H1 (cell line): ENCODE measurements at regions not wholly inside any gene's neighbourhood (a gene's known extent, or its start where the extent isn't known, plus 50 kb on each side); places are given as distances from the start of the nearest gene placed in this dataset.

Source experiments
- CTCF ChIA-PET: fragments of 300-600 bp; sonication (Branson Sonifier 250); formaldehyde crosslinking; loops from one replicate; lab custom pipeline; 2021; ENCODE audit not compliant: partially characterized antibody; lab: Charles Lee
- POLR2A ChIA-PET: fragments of 300-600 bp; sonication (Branson Sonifier 250); formaldehyde crosslinking; loops from one replicate; lab custom pipeline; 2021; ENCODE audit warnings: inconsistent platforms; ENCODE audit not compliant: partially characterized antibody; lab: Charles Lee
- DNase-seq, 2 experiments: peaks; one replicate each; pipeline versions ENCODE4 v3.0.0 to v3.0.0-alpha.2; 2010 to 2022; ENCODE audit warnings: low spot score in 2 of 2, low read depth in 1 of 2, mixed read lengths in 1 of 2
- FAIRE-seq: peaks from 2 replicates; lab custom pipeline; 2011; peaks lifted over from hg19 to GRCh38; lab: Jason Lieb, UNC
- H2AFZ ChIP-seq: 2 replicates; pipeline ENCODE4 v1.8.1; 2012; ENCODE audit warnings: low read length, inconsistent platforms
- H2AK5ac ChIP-seq: 2 replicates; pipeline ENCODE4 v1.6.1; 2013; ENCODE audit warnings: low read depth, low read length
- H2BK120ac ChIP-seq: replicated peaks from 2 replicates; pipeline ENCODE3; 2013; ENCODE audit warnings: low read depth, low read length, inconsistent platforms
- H2BK12ac ChIP-seq: 2 replicates; pipeline ENCODE4 v1.6.1; 2013; ENCODE audit warnings: low read depth, low read length
- H2BK15ac ChIP-seq: 2 replicates; pipeline ENCODE4 v1.6.1; 2013; ENCODE audit warnings: low read length
- H2BK20ac ChIP-seq: 2 replicates; pipeline ENCODE4 v1.6.1; 2013; ENCODE audit warnings: low read length
- H2BK5ac ChIP-seq: 2 replicates; pipeline ENCODE4 v1.6.1; 2013; ENCODE audit warnings: low read depth, low read length
- H3K14ac ChIP-seq: 2 replicates; pipeline ENCODE4 v1.6.1; 2013; ENCODE audit warnings: inconsistent platforms; ENCODE audit not compliant: insufficient read length
- H3K18ac ChIP-seq: 2 replicates; pipeline ENCODE4 v1.6.1; 2013; ENCODE audit warnings: low read length; ENCODE audit errors: extremely low read depth
- H3K23ac ChIP-seq: 2 replicates; pipeline ENCODE4 v1.6.1; 2013; ENCODE audit warnings: inconsistent platforms; ENCODE audit not compliant: insufficient read length
- H3K23me2 ChIP-seq: 2 replicates; pipeline ENCODE4 v1.6.1; 2013; ENCODE audit warnings: low read depth, low read length
- H3K27ac ChIP-seq: 2 replicates; pipeline ENCODE4 v1.6.1; 2011; ENCODE audit warnings: low read depth, low read length, inconsistent platforms
- H3K27me3 ChIP-seq, 4 experiments: replicated peaks in 1 of 4; 1 replicate in 1 of 4; 2 replicates in 3 of 4; pipeline versions ENCODE4 v1.6.1 to v1.8.1; 2011 to 2013; ENCODE audit warnings: low read length in 3 of 4, mild to moderate bottlenecking in 3 of 4, inconsistent platforms in 2 of 4, mixed read lengths in 2 of 4, moderate library complexity in 1 of 4; ENCODE audit not compliant: control insufficient read depth in 3 of 4, insufficient read depth in 3 of 4; ENCODE audit errors: extremely low read depth in 1 of 4
- H3K36me3 ChIP-seq, 4 experiments: 2 replicates each; pipeline versions ENCODE4 v1.6.1 to v1.8.1; 2011 to 2013; ENCODE audit warnings: mild to moderate bottlenecking in 4 of 4, low read length in 3 of 4, moderate library complexity in 2 of 4, control low read depth in 1 of 4, inconsistent platforms in 1 of 4; ENCODE audit not compliant: insufficient read depth in 4 of 4, control insufficient read depth in 2 of 4
- H3K4ac ChIP-seq: replicated peaks from 2 replicates; pipeline ENCODE3; 2013; ENCODE audit warnings: low read length, low read depth, mixed read lengths, inconsistent platforms; ENCODE audit not compliant: insufficient read length
- H3K4me1 ChIP-seq, 4 experiments: replicated peaks in 1 of 4; 1 replicate in 1 of 4; 2 replicates in 3 of 4; pipeline versions ENCODE4 v1.6.1 to v1.8.1; 2011 to 2013; ENCODE audit warnings: low read length in 3 of 4, inconsistent platforms in 2 of 4, mixed read lengths in 1 of 4; ENCODE audit not compliant: insufficient read depth in 4 of 4, control insufficient read depth in 3 of 4
- H3K4me2 ChIP-seq, 2 experiments: 2 replicates each; pipeline versions ENCODE4 v1.6.1 to v1.8.1; 2011 to 2013; ENCODE audit warnings: low read depth in 2 of 2, low read length in 2 of 2, control low read depth in 1 of 2, inconsistent platforms in 1 of 2, mild to moderate bottlenecking in 1 of 2; ENCODE audit not compliant: insufficient read depth in 1 of 2
- H3K4me3 ChIP-seq, 4 experiments: fragments of 200-600, 300-600 bp in 1 of 4; sonication (generic), shearing (Covaris generic), sonication (Bioruptor Twin) in 1 of 4; 2 replicates each; pipeline versions ENCODE4 v1.5.1 to v1.8.1; 2011 to 2016; ENCODE audit warnings: low read length in 4 of 4, low read depth in 3 of 4, control low read depth in 2 of 4, inconsistent platforms in 2 of 4, mild to moderate bottlenecking in 2 of 4, mixed read lengths in 1 of 4, moderate library complexity in 1 of 4; ENCODE audit not compliant: insufficient read depth in 2 of 4; ENCODE audit errors: extremely low read depth in 1 of 4
- H3K56ac ChIP-seq: replicated peaks from 2 replicates; pipeline ENCODE3; 2013; ENCODE audit warnings: low read depth, mild to moderate bottlenecking, mixed read lengths, low read length, inconsistent platforms; ENCODE audit not compliant: insufficient read length
- H3K79me1 ChIP-seq: 2 replicates; pipeline ENCODE4 v1.6.1; 2013; ENCODE audit warnings: low read depth, low read length, control low read depth
- H3K79me2 ChIP-seq, 2 experiments: 2 replicates each; pipeline versions ENCODE4 v1.6.1 to v1.8.1; 2012 to 2013; ENCODE audit warnings: low read length in 2 of 2, mild to moderate bottlenecking in 2 of 2, inconsistent platforms in 1 of 2; ENCODE audit not compliant: insufficient read depth in 2 of 2, control insufficient read depth in 1 of 2
- H3K9ac ChIP-seq, 4 experiments: replicated peaks in 1 of 4; 1 replicate in 1 of 4; 2 replicates in 3 of 4; pipeline versions ENCODE4 v1.6.1 to v1.8.1; 2011 to 2013; ENCODE audit warnings: low read depth in 3 of 4, low read length in 3 of 4, control low read depth in 2 of 4, mild to moderate bottlenecking in 2 of 4, moderate library complexity in 2 of 4, inconsistent platforms in 1 of 4; ENCODE audit errors: extremely low read depth in 1 of 4
- H3K9me3 ChIP-seq, 2 experiments: 2 replicates each; pipeline versions ENCODE4 v1.6.1 to v1.8.1; 2012 to 2013; ENCODE audit warnings: mild to moderate bottlenecking in 2 of 2, moderate library complexity in 2 of 2, control low read depth in 1 of 2, inconsistent platforms in 1 of 2, low read depth in 1 of 2, low read length in 1 of 2, mixed read lengths in 1 of 2; ENCODE audit not compliant: insufficient read depth in 2 of 2
- H4K20me1 ChIP-seq, 2 experiments: replicated peaks in 1 of 2; 2 replicates each; pipeline versions ENCODE3 to v1.8.1; 2011 to 2013; ENCODE audit warnings: inconsistent platforms in 2 of 2, low read length in 2 of 2, mild to moderate bottlenecking in 1 of 2; ENCODE audit not compliant: insufficient read depth in 2 of 2, control insufficient read depth in 1 of 2
- H4K5ac ChIP-seq: 2 replicates; pipeline ENCODE4 v1.6.1; 2013; ENCODE audit warnings: low read length, low read depth, mixed read lengths, inconsistent platforms; ENCODE audit not compliant: insufficient read length
- H4K8ac ChIP-seq: 2 replicates; pipeline ENCODE4 v1.8.0; 2013; ENCODE audit warnings: mild to moderate bottlenecking, moderate library complexity, low read length, inconsistent platforms; ENCODE audit not compliant: insufficient read depth; ENCODE audit errors: extremely low read depth
- H4K91ac ChIP-seq: replicated peaks from 2 replicates; pipeline ENCODE3; 2013; ENCODE audit warnings: low read length, mixed read lengths, inconsistent platforms; ENCODE audit not compliant: insufficient read length
- CBX8 ChIP-seq: fragments of 300-800, 300-1000 bp; sonication (generic); IDR thresholded peaks from 2 replicates; pipeline ENCODE4 v1.7.1; 2016; ENCODE audit warnings: low read depth, low read length, borderline replicate concordance
- E2F6 ChIP-seq: IDR thresholded peaks from 2 replicates; pipeline ENCODE4 v1.6.1; 2012; ENCODE audit warnings: inconsistent platforms
- EP300 ChIP-seq, 2 experiments: IDR thresholded peaks; 1 replicate in 1 of 2; 2 replicates in 1 of 2; pipeline ENCODE4 v1.6.1; 2011 to 2012; ENCODE audit warnings: low read depth in 2 of 2, low read length in 2 of 2, mild to moderate bottlenecking in 2 of 2, borderline replicate concordance in 1 of 2, inconsistent platforms in 1 of 2, moderate library complexity in 1 of 2
- GABPA ChIP-seq: IDR thresholded peaks from 2 replicates; pipeline ENCODE4 v1.6.1; 2011; ENCODE audit warnings: mild to moderate bottlenecking, low read length, moderate library complexity, borderline replicate concordance; ENCODE audit not compliant: insufficient read depth
- KDM1A ChIP-seq: fragments of 200-600, 300-600 bp; sonication (generic); IDR thresholded peaks from 2 replicates; pipeline ENCODE4 v1.7.1; 2016; ENCODE audit warnings: mild to moderate bottlenecking, low read length, borderline replicate concordance
- NRF1 ChIP-seq: IDR thresholded peaks from 2 replicates; pipeline ENCODE4 v1.6.1; 2011; ENCODE audit warnings: mild to moderate bottlenecking, low read depth, low read length, improper control_type of control experiment
- SP4 ChIP-seq: IDR thresholded peaks from 2 replicates; pipeline ENCODE4 v1.6.1; 2012; ENCODE audit warnings: low read length, inconsistent platforms
- TEAD4 ChIP-seq: IDR thresholded peaks from 2 replicates; pipeline ENCODE4 v1.6.1; 2012; ENCODE audit warnings: low read depth, low read length, inconsistent platforms, mixed read lengths
- WGBS, 2 experiments: shearing (Covaris generic) in 1 of 2; methylation state at CpG; one replicate each; pipeline versions ENCODE4 v1.1.6 to v1.1.7; 2013 to 2015; ENCODE audit warnings: low lambda C conversion rate in 2 of 2, mixed read lengths in 2 of 2, inconsistent platforms in 1 of 2, low coverage in 1 of 2, missing lambda C conversion rate in 1 of 2; ENCODE audit not compliant: insufficient replicate concordance in 2 of 2, insufficient coverage in 1 of 2, insufficient read length in 1 of 2; ENCODE audit errors: extremely low coverage in 1 of 2, missing lambda C conversion rate in 1 of 2; 5-methylcytosine and 5-hydroxymethylcytosine counted together
- TF ChIP-seq, protein P1 (sequence below): IDR thresholded peaks from 2 replicates; pipeline ENCODE4 v1.6.1; 2012; ENCODE audit warnings: inconsistent platforms

- Histone ChIP-seq H2AFZ (no peak overlapping the region), H2BK20ac (no peak overlapping the region), H3K4me3 (no peak overlapping the region), H2BK12ac (no peak overlapping the region), H2AK5ac (no peak overlapping the region), H3K23ac (no peak overlapping the region), H3K4me1 (no peaks in the 10 kb centered on the region), H3K79me2 (no peaks in the 10 kb centered on the region), H3K14ac (no peak overlapping the region), H3K27ac (no peak overlapping the region), H3K18ac (no peak overlapping the region), H3K56ac (no peak overlapping the region), H4K20me1 (no peaks in the 10 kb centered on the region), H4K91ac (no peak overlapping the region), H3K23me2 (no peaks in the 10 kb centered on the region), H4K5ac (no peak overlapping the region), H2BK15ac (no peak overlapping the region), H3K79me1 (no peaks in the 10 kb centered on the region), H2BK5ac (no peak overlapping the region), H3K9me3 (no peaks in the 10 kb centered on the region), H3K9ac (no peak overlapping the region), H3K36me3 (no peaks in the 10 kb centered on the region), H2BK120ac (no peak overlapping the region), H3K4me2 (no peak overlapping the region), H4K8ac (no peak overlapping the region), H3K27me3 (no peaks in the 10 kb centered on the region), H3K4ac (no peak overlapping the region)
- 97% methylated on average over 2 of the region's 2 CpGs; no CpG with 5 or more reads in 1 of the 2 experiments for WGBS, 2 experiments
- no peak for TF ChIP-seq NRF1
- TF ChIP-seq CBX8: no peak
- no peak for TF ChIP-seq E2F6
- no peak for TF ChIP-seq KDM1A
- TF ChIP-seq, protein P1, sequence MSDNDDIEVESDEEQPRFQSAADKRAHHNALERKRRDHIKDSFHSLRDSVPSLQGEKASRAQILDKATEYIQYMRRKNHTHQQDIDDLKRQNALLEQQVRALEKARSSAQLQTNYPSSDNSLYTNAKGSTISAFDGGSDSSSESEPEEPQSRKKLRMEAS: no peak
- no peak for TF ChIP-seq GABPA
- TF ChIP-seq TEAD4: no peak
- no peak for TF ChIP-seq EP300 (IDR thresholded peaks at IDR 0.05; ENCODE audit: borderline replicate concordance in 1 of 2, low read depth in 2 of 2, low read length in 2 of 2)
- no peak for TF ChIP-seq SP4
- POLR2A ChIA-PET: no interaction called here
- FAIRE-seq (no peak), DNase-seq (no peak)
- CTCF ChIA-PET: no interaction called here
These were observed 71.7 kb downstream of the NR2F1 start for GRCh38 chr5:93654676-93655075.
